GM18867 (cell line): ENCODE measurements at regions not wholly inside any gene's neighbourhood (a gene's known extent, or its start where the extent isn't known, plus 50 kb on each side); places are given as distances from the start of the nearest gene placed in this dataset.

ENCODE experiments used
- ATAC-seq: cut with Tn5 transposase; IDR thresholded peaks from one replicate; pipeline ENCODE4 v1.9.1; 2021; ENCODE audit warnings: mild to moderate bottlenecking, moderate library complexity; ENCODE audit not compliant: unreplicated experiment

- no peak for ATAC-seq
Measured at GRCh38 chr13:73939071-73939380, 195.2 kb downstream of the KLF12 start.

- ATAC-seq, result no peak
Measured at GRCh38 chr13:73938372-73939070, 195.7 kb downstream of the KLF12 start.

GRCh38 chr13:73937441-73937840 is 196.8 kb downstream of the KLF12 start:
- ATAC-seq, result no peak

GRCh38 chr13:73935991-73936390 is 198.2 kb downstream of the KLF12 start:
- no peak for ATAC-seq

- ATAC-seq, result no peak
Measured at GRCh38 chr13:73934771-73935170, 199.4 kb downstream of the KLF12 start.

GRCh38 chr13:73934215-73934641 is 200.0 kb downstream of the KLF12 start:
- no peak for ATAC-seq

- peak; percentile 55 for ATAC-seq
Measured at GRCh38 chr13:73933795-73934194, 200.4 kb downstream of the KLF12 start.

GRCh38 chr13:73932091-73932490 is 202.1 kb downstream of the KLF12 start:
- ATAC-seq, result no peak

GRCh38 chr13:73929287-73929932 is 204.8 kb downstream of the KLF12 start:
- ATAC-seq, result no peak

GRCh38 chr13:73924607-73925006 is 209.6 kb downstream of the KLF12 start:
- ATAC-seq, result peak; percentile 84

- ATAC-seq, result no peak
Measured at GRCh38 chr13:73922493-73923393, 211.5 kb downstream of the KLF12 start.

- no peak for ATAC-seq
Measured at GRCh38 chr13:73918691-73919090, 215.5 kb downstream of the KLF12 start.

- ATAC-seq, result no peak
Measured at GRCh38 chr13:73913751-73914518, 220.3 kb downstream of the KLF12 start.

GRCh38 chr13:73913079-73913740 is 221.0 kb downstream of the KLF12 start:
- peak; percentile 65 for ATAC-seq

GRCh38 chr13:73911361-73911760 is 222.8 kb downstream of the KLF12 start:
- ATAC-seq, result no peak

GRCh38 chr13:73910733-73911132 is 223.5 kb downstream of the KLF12 start:
- no peak for ATAC-seq

- no peak for ATAC-seq
Measured at GRCh38 chr13:73908809-73909208, 225.4 kb downstream of the KLF12 start.

- no peak for ATAC-seq
Measured at GRCh38 chr13:73904625-73905024, 229.6 kb downstream of the KLF12 start.

GRCh38 chr13:73903561-73903960 is 230.6 kb downstream of the KLF12 start:
- no peak for ATAC-seq

GRCh38 chr13:73902847-73903246 is 231.4 kb downstream of the KLF12 start:
- ATAC-seq, result no peak
